Stimulated activated CD4-positive, alpha-beta T cell treated with anti-CD3 and anti-CD28 coated beads, TNF-alpha, amount 100 ng/mL, for 48 hours (primary cell): ENCODE measurements at regions not wholly inside any gene's neighbourhood (a gene's known extent, or its start where the extent isn't known, plus 50 kb on each side); places are given as distances from the start of the nearest gene placed in this dataset.

ENCODE experiments used
- DNase-seq, 3 donors: peaks; one replicate each; pipeline ENCODE4 v3.0.0-alpha.2; 2020; ENCODE audit warnings: low read depth in 3 of 3

- DNase-seq = no peak
These were observed 240.3 kb downstream of the FAM76B start for GRCh38 chr11:95549301-95549700.

GRCh38 chr11:95548416-95548815, 241.2 kb downstream of the FAM76B start:
- no peak for DNase-seq

GRCh38 chr11:95547976-95548375, 241.6 kb downstream of the FAM76B start:
- no peak for DNase-seq

GRCh38 chr11:95547186-95547585, 242.4 kb downstream of the FAM76B start:
- no peak for DNase-seq

- DNase-seq = no peak
These were observed 244.3 kb downstream of the FAM76B start for GRCh38 chr11:95545116-95545875.

GRCh38 chr11:95544095-95544856, 245.3 kb downstream of the FAM76B start:
- no peak for DNase-seq

GRCh38 chr11:95542868-95543551, 246.6 kb downstream of the FAM76B start:
- no peak for DNase-seq

GRCh38 chr11:95541715-95542114, 247.9 kb downstream of the FAM76B start:
- DNase-seq = no peak

GRCh38 chr11:95536047-95536690, 253.4 kb downstream of the FAM76B start:
- no peak for DNase-seq

- DNase-seq = no peak
These were observed 254.8 kb downstream of the FAM76B start for GRCh38 chr11:95534809-95535208.

- no peak for DNase-seq
These were observed 255.4 kb downstream of the FAM76B start for GRCh38 chr11:95534226-95534625.

- DNase-seq = no peak
These were observed 258.5 kb downstream of the FAM76B start for GRCh38 chr11:95531116-95531515.

- no peak for DNase-seq
These were observed 265.1 kb downstream of the FAM76B start for GRCh38 chr11:95524314-95525036.

- DNase-seq = no peak
These were observed 266.7 kb downstream of the FAM76B start for GRCh38 chr11:95522874-95523273.

GRCh38 chr11:95521862-95522261, 267.7 kb downstream of the FAM76B start:
- no peak for DNase-seq

- no peak for DNase-seq
These were observed 268.4 kb downstream of the FAM76B start for GRCh38 chr11:95521133-95521542.

GRCh38 chr11:95520369-95521132, 269.0 kb downstream of the FAM76B start:
- DNase-seq = no peak

GRCh38 chr11:95519912-95520311, 269.7 kb downstream of the FAM76B start:
- DNase-seq = no peak

- no peak for DNase-seq
These were observed 272.1 kb downstream of the FAM76B start for GRCh38 chr11:95517453-95517852.

GRCh38 chr11:95516786-95517185, 272.8 kb downstream of the FAM76B start:
- DNase-seq = no peak

GRCh38 chr11:95516175-95516574, 273.4 kb downstream of the FAM76B start:
- no peak for DNase-seq
